ENCODE measurements at regions not wholly inside any gene's neighbourhood (a gene's known extent, or its start where the extent isn't known, plus 50 kb on each side); places are given as distances from the start of the nearest gene placed in this dataset.

DNA sequence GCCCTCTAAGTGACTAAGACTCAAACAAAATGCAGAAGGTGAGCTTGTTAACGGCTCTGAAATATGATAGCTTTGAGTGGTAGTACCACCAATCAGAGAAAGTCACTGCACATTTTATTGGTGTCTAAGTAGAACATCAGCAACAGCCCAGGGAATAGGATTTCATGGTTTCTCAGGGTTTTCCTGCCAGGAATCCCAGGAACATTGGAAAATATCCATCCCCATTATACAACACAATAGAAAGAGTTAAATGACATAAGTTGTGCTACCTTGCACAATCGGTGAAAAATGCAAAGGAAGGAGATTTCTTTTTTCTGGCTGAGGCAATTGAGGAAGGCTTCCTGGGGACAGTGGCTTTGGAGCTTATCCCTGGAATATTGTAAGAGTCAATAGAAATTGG, 283.1 kb downstream of the HLX start:
- Histone ChIP-seq H3K4me1 (peaks cover 10% of the 10 kb centered on the region), H3K36me3 (no peaks in the 10 kb centered on the region), H3K27ac (no peak overlapping the region), H3K4me3 (no peak overlapping the region), H3K27me3 (ENCODE audit: low read depth) (no peaks in the 10 kb centered on the region), H3K9me3 (no peaks in the 10 kb centered on the region)
- intact Hi-C loops (cut with DNase I), result no loop called here
- ATAC-seq (no peak), DNase-seq (no peak)
- TF ChIP-seq, protein P1, sequence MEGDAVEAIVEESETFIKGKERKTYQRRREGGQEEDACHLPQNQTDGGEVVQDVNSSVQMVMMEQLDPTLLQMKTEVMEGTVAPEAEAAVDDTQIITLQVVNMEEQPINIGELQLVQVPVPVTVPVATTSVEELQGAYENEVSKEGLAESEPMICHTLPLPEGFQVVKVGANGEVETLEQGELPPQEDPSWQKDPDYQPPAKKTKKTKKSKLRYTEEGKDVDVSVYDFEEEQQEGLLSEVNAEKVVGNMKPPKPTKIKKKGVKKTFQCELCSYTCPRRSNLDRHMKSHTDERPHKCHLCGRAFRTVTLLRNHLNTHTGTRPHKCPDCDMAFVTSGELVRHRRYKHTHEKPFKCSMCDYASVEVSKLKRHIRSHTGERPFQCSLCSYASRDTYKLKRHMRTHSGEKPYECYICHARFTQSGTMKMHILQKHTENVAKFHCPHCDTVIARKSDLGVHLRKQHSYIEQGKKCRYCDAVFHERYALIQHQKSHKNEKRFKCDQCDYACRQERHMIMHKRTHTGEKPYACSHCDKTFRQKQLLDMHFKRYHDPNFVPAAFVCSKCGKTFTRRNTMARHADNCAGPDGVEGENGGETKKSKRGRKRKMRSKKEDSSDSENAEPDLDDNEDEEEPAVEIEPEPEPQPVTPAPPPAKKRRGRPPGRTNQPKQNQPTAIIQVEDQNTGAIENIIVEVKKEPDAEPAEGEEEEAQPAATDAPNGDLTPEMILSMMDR (IDR thresholded peaks at IDR 0.05), result no peak

DNA sequence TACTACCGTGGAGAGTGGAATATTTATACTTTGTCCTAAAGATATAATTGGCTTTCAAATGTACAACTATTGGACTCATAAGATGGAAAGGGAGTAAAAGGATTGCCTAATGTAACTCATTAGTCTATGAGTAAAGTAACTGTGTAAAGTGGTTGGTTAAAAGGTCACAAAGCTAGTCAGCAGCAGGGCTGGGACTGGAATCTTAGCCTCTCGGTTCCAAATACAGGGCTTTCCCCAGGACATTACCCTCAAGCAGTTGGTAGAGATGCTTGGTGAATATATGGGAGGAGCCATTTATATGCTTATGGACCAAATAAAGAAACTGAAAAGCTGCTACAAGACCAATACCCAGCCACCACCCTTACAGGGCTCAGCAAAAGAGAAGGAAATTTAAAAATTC, 283.7 kb downstream of the HLX start:
- H3K27me3 ChIP-seq (ENCODE audit: low read depth), result no peaks in the 10 kb centered on the region
- no peaks in the 10 kb centered on the region for H3K9me3 ChIP-seq
- H3K27ac ChIP-seq, result no peak overlapping the region
- intact Hi-C loops (cut with DNase I), result no loop called here
- ATAC-seq (no peak), DNase-seq (no peak)
- H3K4me1 ChIP-seq, result peaks cover 10% of the 10 kb centered on the region
- no peaks in the 10 kb centered on the region for H3K36me3 ChIP-seq
- TF ChIP-seq, protein P1 (IDR thresholded peaks at IDR 0.05), result no peak
- no peak overlapping the region for H3K4me3 ChIP-seq

DNA sequence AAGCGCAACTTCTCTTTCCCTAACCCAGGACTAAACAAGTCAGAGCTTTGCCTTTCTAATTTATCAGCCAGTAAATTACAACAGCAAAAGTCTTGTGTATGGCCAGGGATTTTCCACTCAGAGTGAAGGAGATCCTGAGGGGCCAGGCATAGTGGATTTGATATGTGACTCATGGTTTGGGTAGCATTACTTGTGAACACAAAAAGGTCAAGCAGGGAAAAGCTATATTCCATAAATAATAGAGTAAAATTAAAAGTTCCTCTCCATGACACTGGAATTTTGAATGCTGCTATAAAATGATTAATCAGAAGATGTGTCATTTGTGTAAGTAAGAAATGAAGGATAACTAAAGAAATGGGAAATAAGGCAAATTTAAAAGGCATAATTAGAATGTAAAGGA, 284.8 kb downstream of the HLX start:
- Histone ChIP-seq H3K4me1 (peaks cover 10% of the 10 kb centered on the region), H3K27me3 (ENCODE audit: low read depth) (no peaks in the 10 kb centered on the region), H3K36me3 (no peaks in the 10 kb centered on the region), H3K9me3 (no peaks in the 10 kb centered on the region), H3K4me3 (no peak overlapping the region), H3K27ac (no peak overlapping the region)
- intact Hi-C loops (cut with DNase I), result no loop called here
- DNase-seq (no peak), ATAC-seq (no peak)
- TF ChIP-seq, protein P1 (IDR thresholded peaks at IDR 0.05), result no peak

DNA sequence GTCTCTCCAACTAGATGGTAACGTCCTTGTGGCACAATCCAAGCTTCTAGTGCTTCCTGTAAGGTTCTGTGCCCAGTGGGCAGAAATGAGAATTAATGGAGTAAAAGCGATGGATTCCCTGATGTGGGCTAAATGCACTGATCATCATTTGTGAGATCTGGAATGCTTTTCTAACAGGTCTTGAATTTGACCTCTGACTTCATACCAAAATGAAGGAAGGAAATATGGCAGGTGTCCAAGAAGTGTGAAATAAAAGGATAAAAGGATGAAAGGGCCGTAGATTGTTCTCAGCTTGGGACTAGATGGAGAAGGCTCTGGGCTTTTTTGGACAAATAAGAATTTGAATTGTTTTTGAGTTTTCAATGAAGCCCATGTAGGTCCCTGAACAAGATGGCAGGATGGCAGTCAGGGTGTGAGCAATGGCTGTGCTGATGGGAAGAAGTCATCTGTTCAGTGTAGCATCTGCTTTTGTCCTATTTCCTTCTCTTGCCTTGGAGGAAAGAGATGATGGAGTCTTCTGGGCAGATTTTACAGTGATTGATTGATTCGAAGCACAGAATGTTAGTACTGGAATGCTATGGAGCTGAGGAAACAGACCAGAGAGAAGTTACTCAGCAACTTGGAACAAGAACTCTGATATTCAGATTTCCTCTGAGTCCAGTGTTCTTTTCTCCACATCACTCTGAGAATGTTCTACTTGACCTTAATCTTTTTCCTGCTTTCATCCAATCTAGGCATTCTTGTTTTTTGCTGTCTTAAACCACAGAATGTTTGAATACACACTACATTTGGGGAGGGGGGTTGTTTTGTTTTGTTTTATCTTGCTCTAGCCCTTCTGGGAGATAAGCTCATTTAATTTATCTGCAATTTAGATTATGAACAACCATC, 286.0 kb downstream of the HLX start:
- Histone ChIP-seq H3K36me3 (no peaks in the 10 kb centered on the region), H3K27me3 (ENCODE audit: low read depth) (no peaks in the 10 kb centered on the region), H3K4me1 (peaks cover 10% of the 10 kb centered on the region), H3K27ac (no peak overlapping the region), H3K4me3 (no peak overlapping the region), H3K9me3 (no peaks in the 10 kb centered on the region)
- intact Hi-C loops (cut with DNase I), result no loop called here
- ATAC-seq (no peak), DNase-seq (no peak)
- TF ChIP-seq, protein P1 (IDR thresholded peaks at IDR 0.05), result no peak

DNA sequence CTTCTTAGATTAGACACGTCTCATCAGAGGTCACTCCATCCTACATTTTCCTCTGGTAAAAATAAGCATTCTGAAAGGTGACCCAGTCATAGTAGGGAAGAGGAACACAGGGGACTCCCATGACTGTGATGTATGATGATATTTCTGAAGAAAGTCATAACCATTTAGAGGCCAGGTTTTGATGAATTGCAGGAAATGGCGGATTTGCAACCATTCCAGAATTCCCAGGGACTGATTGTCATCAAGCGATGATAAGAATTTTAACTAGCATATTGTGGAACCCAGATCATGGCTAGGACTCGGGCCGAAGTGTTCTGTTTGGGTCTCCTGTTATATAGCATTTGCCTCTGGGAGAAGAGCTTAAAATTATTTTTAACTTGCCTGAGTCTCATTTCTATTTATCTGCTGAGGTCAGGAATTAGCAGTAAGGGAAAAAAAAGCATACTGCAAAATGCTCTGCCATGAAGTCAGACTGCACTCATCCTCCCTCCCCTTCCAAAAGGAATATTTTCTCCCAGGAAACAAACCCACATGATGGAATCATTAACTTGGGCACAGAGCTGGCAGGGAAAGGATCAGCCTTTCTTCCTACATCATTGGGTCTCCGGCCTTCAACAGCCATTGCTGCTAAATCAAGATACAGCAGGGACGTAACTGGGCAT, 286.7 kb downstream of the HLX start:
- DNase-seq, result no peak
- Histone ChIP-seq H3K4me1 (peaks cover 10% of the 10 kb centered on the region), H3K27me3 (ENCODE audit: low read depth) (no peaks in the 10 kb centered on the region), H3K27ac (no peak overlapping the region), H3K4me3 (no peak overlapping the region), H3K9me3 (no peaks in the 10 kb centered on the region), H3K36me3 (no peaks in the 10 kb centered on the region)
- no peak for ATAC-seq
- TF ChIP-seq, protein P1 (IDR thresholded peaks at IDR 0.05), result no peak
- intact Hi-C loops (cut with DNase I), result no loop called here
